Naive B cell (primary cell): ENCODE measurements at regions not wholly inside any gene's neighbourhood (a gene's known extent, or its start where the extent isn't known, plus 50 kb on each side); places are given as distances from the start of the nearest gene placed in this dataset.

Source experiments
- ATAC-seq, 2 donors: fragments of 150-1000 bp; cut with Tn5 transposase; 2 replicates each; pipeline ENCODE4 v1.10.0; 2021; ENCODE audit warnings: low read depth in 2 of 2, mild to moderate bottlenecking in 2 of 2, moderate library complexity in 2 of 2
- DNase-seq: peaks from one replicate; pipeline ENCODE4 v3.0.0; 2022
- H3K27ac Mint-ChIP-seq, 6 donors: one replicate each; pipeline ENCODE4 v1.8.0; 2020 to 2022; ENCODE audit warnings: mild to moderate bottlenecking in 6 of 6, mixed read lengths in 6 of 6, moderate library complexity in 5 of 6, inconsistent platforms in 2 of 6
- H3K27me3 Mint-ChIP-seq, 3 donors: one replicate each; pipeline ENCODE4 v1.8.0; 2021 to 2022; ENCODE audit warnings: mixed read lengths in 3 of 3, mild to moderate bottlenecking in 1 of 3
- H3K36me3 Mint-ChIP-seq, 2 donors: one replicate each; pipeline ENCODE4 v1.8.0; 2020 to 2022; ENCODE audit warnings: mixed read lengths in 2 of 2, inconsistent platforms in 1 of 2, mild to moderate bottlenecking in 1 of 2
- H3K4me1 Mint-ChIP-seq, 3 donors: one replicate each; pipeline ENCODE4 v1.8.0; 2020 to 2022; ENCODE audit warnings: mixed read lengths in 3 of 3, inconsistent platforms in 1 of 3, mild to moderate bottlenecking in 1 of 3, moderate library complexity in 1 of 3
- H3K4me3 Mint-ChIP-seq, 8 donors: one replicate each; pipeline ENCODE4 v1.8.0; 2020 to 2022; ENCODE audit warnings: mild to moderate bottlenecking in 8 of 8, mixed read lengths in 8 of 8, moderate library complexity in 8 of 8, inconsistent platforms in 2 of 8
- H3K9me3 Mint-ChIP-seq, 7 donors: one replicate each; pipeline ENCODE4 v1.8.0; 2020 to 2022; ENCODE audit warnings: mixed read lengths in 7 of 7, mild to moderate bottlenecking in 5 of 7, inconsistent platforms in 2 of 7, moderate library complexity in 1 of 7

DNA sequence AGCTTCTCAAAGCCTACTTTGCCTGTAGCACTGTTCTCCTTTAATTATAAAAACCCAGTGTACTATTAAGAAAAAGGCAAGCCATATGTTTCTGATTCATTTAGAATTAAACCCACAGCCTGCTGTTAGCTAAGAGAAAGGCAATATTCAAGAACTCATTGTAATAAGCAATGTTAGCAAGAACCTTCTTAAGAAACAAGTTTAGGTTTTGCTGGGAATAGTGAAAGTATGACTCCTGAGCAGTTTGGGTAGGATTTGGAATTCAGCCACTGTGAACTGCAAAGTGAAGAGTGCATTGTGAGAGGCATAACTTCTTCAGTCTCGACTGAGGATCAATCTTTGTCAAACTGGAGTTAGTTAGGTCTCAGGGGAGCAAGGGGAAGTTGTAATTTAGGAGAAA, 206.5 kb upstream of the NT5C1B start:
- Mint-ChIP-seq H3K27ac (no peak overlapping the region), H3K36me3 (peaks cover 0 to 3% of the 10 kb centered on the region in 2 donors), H3K4me3 (no peak overlapping the region), H3K4me1 (no peaks in the 10 kb centered on the region), H3K27me3 (no peaks in the 10 kb centered on the region), H3K9me3 (no peaks in the 10 kb centered on the region)
- no peak for ATAC-seq
- no peak for DNase-seq

DNA sequence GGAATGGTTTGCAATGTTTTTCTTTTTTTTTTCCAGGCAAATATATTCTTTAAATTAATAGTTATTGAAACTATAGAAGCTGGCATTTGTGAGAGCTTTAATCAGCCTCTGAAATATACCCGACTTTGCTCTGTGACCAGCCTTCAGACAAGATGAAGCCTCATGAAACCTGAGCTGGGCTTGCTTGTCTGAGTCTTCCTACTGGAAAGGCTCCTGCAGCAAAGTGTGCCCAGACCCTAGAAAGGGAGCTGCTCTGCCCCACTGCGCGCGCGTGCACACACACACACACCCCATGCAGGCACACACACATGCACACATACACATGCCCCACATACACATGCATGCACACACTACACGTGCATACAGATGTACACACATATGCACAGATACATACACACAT, 203.3 kb upstream of the NT5C1B start:
- DNase-seq (no peak), ATAC-seq (no peak)
- no peaks in the 10 kb centered on the region for H3K27me3 Mint-ChIP-seq
- no peaks in the 10 kb centered on the region for H3K9me3 Mint-ChIP-seq
- H3K36me3 Mint-ChIP-seq = peaks cover 0 to 3% of the 10 kb centered on the region in 2 donors
- H3K27ac Mint-ChIP-seq = no peak overlapping the region
- H3K4me1 Mint-ChIP-seq = no peaks in the 10 kb centered on the region
- H3K4me3 Mint-ChIP-seq = no peak overlapping the region

DNA sequence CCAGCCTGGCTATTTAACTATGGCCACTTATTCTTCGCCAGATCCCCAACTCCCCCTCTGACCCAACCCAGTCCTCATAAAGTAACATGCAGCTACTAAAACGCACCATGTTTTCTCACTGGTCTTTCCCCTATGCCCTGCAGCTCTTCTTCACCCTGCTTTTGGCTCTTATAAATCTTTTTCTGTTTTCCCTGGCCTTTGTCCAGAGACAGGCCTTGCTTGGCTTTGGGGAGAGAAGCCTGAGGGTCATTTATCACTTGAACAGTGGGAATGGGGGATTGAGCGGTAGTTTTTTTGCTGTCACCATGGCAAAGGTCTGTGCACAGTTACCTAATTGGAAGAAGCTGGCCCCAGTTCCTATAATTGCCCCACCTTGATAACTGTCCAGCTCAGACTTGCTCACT, 202.9 kb upstream of the NT5C1B start:
- no peaks in the 10 kb centered on the region for H3K9me3 Mint-ChIP-seq
- no peak for DNase-seq
- H3K27me3 Mint-ChIP-seq = no peaks in the 10 kb centered on the region
- no peak overlapping the region for H3K27ac Mint-ChIP-seq
- H3K4me1 Mint-ChIP-seq = no peaks in the 10 kb centered on the region
- H3K4me3 Mint-ChIP-seq = no peak overlapping the region
- no peak for ATAC-seq
- H3K36me3 Mint-ChIP-seq = peaks cover 0 to 3% of the 10 kb centered on the region in 2 donors

DNA sequence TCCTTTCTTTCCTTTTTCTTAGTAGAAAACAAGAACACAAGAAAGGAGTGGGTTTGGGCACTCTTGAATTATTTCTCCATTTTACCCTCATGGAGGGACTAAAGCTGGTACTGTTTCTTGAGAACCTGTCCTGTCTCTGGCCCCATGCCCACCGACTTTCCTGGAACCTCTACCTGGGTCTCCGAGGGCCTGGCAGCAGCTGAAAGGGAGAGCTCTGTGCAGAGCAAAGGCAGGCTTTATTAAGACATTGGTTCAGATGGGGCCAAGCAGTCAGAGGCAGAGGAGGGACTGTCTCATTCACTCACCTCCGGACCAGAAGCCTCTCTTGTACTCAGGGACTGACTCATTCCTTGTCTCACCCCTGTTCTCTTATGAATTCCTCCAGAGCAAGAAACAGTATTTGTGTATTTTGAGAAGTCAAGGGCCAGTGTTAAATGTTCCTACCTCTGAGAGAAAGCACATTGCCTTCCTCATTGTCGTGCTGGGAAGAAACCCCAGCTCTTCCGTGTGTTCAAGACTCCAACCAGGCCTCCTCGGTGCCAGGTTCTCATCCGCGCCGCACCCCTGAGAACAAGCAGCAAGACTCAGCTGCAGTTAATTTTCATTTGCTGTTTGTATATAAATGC, 201.9 kb upstream of the NT5C1B start:
- no peaks in the 10 kb centered on the region for H3K4me1 Mint-ChIP-seq
- no peak for ATAC-seq
- no peak overlapping the region for H3K27ac Mint-ChIP-seq
- peak overlapping the region in 1 of 8 donors; percentile 53 for H3K4me3 Mint-ChIP-seq
- H3K36me3 Mint-ChIP-seq = peaks cover 0 to 6% of the 10 kb centered on the region in 2 donors
- H3K27me3 Mint-ChIP-seq = no peaks in the 10 kb centered on the region
- no peak for DNase-seq
- no peaks in the 10 kb centered on the region for H3K9me3 Mint-ChIP-seq

DNA sequence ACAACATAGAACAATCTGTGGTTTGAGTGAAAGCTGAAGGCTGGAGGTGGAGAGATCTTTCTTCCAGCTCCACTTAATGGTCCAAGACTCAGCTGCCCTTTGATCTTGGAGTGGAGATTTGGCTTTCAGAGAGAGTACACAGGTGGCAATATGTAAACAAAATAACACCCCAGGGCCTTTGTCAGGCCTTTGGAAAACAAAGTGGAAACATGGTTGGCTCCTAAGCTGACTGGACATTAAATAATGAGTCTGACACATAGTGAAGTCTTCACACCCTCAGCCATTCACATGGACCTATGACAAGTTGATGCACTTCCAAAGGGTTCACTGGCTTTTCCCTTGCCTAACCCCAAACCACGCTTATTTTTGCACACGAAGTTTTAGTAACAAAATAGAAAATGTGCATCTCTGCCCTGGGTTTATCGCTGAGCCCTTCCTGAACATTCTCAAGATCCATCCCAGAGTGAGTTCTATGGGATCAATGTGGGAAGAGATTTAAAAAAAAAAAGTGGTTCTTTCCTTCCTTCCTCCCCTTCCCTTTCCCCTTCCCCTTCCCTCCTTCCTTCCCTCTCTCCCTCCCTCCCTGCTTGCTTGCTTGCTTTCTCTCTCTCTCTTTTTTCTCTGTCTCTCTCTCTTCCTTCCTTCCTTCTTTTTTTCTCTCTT, 201.3 kb upstream of the NT5C1B start:
- Mint-ChIP-seq H3K9me3 (no peaks in the 10 kb centered on the region), H3K4me3 (peak overlapping the region in 1 of 8 donors; percentile 53), H3K27me3 (no peaks in the 10 kb centered on the region), H3K27ac (no peak overlapping the region), H3K36me3 (peaks cover 0 to 7% of the 10 kb centered on the region in 2 donors), H3K4me1 (no peaks in the 10 kb centered on the region)
- no peak for DNase-seq
- no peak for ATAC-seq

DNA sequence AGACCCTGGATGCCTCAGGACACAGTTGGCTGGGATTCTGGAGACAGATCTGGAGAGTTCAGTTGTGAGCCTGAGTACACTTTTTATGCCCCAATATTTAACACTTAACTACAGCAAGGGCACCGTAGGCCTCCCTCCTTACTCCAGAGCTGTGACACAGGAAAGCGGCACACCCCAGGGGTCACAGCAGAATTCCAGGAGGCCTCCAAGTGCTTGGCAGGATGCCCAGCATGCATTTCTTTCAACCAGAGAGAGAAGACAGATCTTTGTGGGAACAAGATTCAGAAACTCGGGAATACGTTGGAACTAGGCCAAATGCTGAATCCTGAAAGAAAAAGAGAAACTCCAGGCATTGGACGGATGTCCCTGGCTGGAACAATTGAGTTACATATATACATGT, 199.2 kb upstream of the NT5C1B start:
- no peak for ATAC-seq
- Mint-ChIP-seq H3K4me1 (no peaks in the 10 kb centered on the region), H3K27me3 (no peaks in the 10 kb centered on the region), H3K36me3 (peaks cover 0 to 14% of the 10 kb centered on the region in 2 donors), H3K9me3 (peaks cover 0 to 7% (median 0%) of the 10 kb centered on the region in 7 donors), H3K4me3 (no peak overlapping the region), H3K27ac (no peak overlapping the region)
- DNase-seq = no peak

DNA sequence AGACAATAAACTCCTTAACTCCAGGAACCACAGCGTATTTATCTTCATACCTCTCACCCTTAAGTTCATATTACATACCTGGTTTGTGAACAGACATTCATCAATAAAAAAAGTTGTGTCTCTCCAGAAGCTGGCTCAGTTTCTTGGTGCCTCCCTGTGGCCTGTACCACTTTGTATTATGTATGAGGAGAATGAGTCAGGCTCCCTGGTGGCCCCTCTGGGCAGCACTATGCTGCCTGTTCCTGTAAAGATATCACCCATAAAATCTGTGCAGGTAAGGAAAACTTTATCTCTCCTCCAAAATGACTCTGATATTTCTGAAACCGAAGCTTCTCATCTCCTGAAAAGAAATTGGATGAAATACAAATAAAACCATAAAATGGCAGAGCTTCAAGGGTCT, 198.4 kb upstream of the NT5C1B start:
- H3K4me3 Mint-ChIP-seq = no peak overlapping the region
- H3K36me3 Mint-ChIP-seq = peaks cover 0 to 11% of the 10 kb centered on the region in 2 donors
- H3K9me3 Mint-ChIP-seq = peaks cover 0 to 7% (median 0%) of the 10 kb centered on the region in 7 donors
- DNase-seq (no peak), ATAC-seq (no peak)
- no peak overlapping the region for H3K27ac Mint-ChIP-seq
- no peaks in the 10 kb centered on the region for H3K4me1 Mint-ChIP-seq
- H3K27me3 Mint-ChIP-seq = peaks cover 0 to 5% (median 0%) of the 10 kb centered on the region in 3 donors

DNA sequence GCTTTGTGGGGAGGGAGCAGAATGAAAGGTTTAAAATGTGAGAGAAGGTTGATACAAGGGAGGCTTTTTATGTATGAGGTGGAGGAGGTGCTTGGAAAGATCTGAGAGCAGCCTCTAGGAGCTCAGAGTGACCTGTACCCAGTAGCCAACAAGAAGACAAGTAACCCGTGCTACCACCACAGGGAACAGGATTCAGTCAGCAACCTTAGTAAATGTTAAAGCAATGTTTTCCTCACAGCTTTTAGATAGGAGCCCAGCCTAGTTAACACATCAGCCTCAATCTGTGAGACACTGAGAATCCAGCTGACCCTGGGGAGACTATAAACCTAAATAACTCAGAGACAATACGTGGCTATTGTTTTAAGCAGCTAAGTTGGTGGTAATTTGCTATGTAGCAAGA, 194.9 kb upstream of the NT5C1B start:
- H3K27me3 Mint-ChIP-seq = peaks cover 0 to 5% (median 5%) of the 10 kb centered on the region in 3 donors
- no peaks in the 10 kb centered on the region for H3K4me1 Mint-ChIP-seq
- peaks cover 0 to 11% of the 10 kb centered on the region in 2 donors for H3K36me3 Mint-ChIP-seq
- H3K27ac Mint-ChIP-seq = no peak overlapping the region
- DNase-seq (no peak), ATAC-seq (no peak)
- peaks cover 0 to 7% (median 0%) of the 10 kb centered on the region in 7 donors for H3K9me3 Mint-ChIP-seq
- no peak overlapping the region for H3K4me3 Mint-ChIP-seq

DNA sequence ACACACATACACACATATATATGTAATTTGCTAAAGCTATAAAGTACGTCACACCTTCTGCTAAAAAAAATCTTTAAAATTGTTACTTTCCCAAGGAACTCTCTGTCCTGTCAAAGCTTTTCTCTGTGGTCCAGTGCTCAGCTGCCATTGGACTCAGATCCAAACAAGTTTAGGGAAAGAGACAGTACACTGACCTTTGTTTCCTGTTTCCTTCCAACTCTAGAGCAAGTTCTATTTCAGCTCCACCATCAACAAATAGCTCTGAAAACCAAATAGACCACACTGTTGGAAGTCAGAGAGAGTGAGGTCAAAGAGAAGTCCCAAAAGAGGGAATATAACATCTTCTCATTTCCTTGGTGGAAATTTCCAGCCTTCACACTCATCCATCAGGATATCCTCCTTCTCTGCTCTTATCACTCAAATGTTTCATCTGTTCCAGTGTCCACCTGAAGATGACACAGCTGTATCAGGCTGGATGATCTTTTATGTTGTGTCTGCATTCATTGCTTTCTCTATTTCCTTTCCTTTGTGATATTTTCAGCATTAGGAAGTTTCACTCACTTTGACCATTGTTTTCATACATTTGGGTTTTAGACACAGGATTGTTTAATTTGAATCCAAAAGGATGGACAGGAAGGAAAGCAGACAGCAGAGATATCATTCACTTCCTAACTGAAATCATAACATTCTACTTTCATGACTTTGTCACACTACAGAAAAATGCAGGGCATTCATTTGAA, 192.3 kb upstream of the NT5C1B start:
- Mint-ChIP-seq H3K4me1 (no peaks in the 10 kb centered on the region), H3K36me3 (peaks cover 0 to 11% of the 10 kb centered on the region in 2 donors), H3K4me3 (no peak overlapping the region), H3K9me3 (peaks cover 0 to 7% (median 0%) of the 10 kb centered on the region in 7 donors), H3K27ac (no peak overlapping the region), H3K27me3 (peaks cover 0 to 5% (median 5%) of the 10 kb centered on the region in 3 donors)
- no peak for DNase-seq
- no peak for ATAC-seq

DNA sequence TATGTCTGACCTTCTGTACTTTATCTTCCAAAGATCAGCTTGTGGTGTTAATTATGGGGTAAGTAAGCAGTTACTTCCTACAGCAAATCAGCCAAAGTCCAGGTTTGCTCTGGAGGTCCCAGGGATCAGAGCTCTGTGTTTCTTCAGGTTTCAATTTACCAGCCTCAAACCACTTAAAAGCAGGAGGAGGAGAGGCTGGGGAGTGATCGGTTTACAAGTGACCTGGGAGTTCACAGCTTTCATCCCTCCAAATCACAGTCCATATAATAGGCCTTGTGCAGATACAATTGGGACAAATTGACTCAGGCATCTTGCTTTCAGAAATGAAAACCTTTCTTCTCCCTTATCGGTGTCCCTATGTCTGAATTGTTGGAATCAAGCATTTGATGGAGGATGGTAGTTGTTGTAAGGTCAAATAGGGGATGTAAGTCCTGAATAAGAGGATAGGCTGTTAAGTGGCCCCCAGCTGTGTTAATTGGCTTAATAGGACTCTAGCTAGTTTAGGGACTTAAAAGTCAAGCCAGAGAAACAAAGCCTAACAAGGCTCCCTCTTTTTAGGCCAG, 188.0 kb upstream of the NT5C1B start:
- no peaks in the 10 kb centered on the region for H3K4me1 Mint-ChIP-seq
- H3K9me3 Mint-ChIP-seq = peaks cover 0 to 2% (median 0%) of the 10 kb centered on the region in 7 donors
- ATAC-seq = no peak
- no peaks in the 10 kb centered on the region for H3K36me3 Mint-ChIP-seq
- no peak overlapping the region for H3K27ac Mint-ChIP-seq
- no peak for DNase-seq
- peaks cover 0 to 5% (median 0%) of the 10 kb centered on the region in 3 donors for H3K27me3 Mint-ChIP-seq
- H3K4me3 Mint-ChIP-seq = no peak overlapping the region

DNA sequence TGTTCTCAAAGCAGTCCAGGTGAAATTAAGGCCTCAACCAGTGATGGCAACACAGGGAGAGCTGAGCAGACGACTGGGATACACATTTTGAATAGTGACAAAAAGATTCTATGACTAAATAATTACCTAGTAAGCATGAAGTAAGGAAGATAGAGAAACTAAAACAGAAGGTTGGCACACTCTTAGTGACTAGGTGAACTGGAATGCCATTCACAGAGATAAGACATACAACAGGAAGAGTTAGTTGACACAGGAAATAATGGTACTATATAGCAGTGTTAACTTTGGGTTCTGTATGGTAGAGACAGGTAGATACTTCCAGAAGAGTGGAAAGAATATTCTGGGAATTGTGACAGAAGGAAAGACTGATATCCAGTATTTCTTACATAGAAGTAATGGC, 181.8 kb upstream of the NT5C1B start:
- no peak for DNase-seq
- no peak overlapping the region for H3K27ac Mint-ChIP-seq
- H3K9me3 Mint-ChIP-seq = peaks cover 4 to 26% (median 9%) of the 10 kb centered on the region in 7 donors
- ATAC-seq = no peak
- no peaks in the 10 kb centered on the region for H3K4me1 Mint-ChIP-seq
- peaks cover 0 to 3% (median 0%) of the 10 kb centered on the region in 3 donors for H3K27me3 Mint-ChIP-seq
- H3K4me3 Mint-ChIP-seq = no peak overlapping the region
- peaks cover 7 to 8% of the 10 kb centered on the region in 2 donors for H3K36me3 Mint-ChIP-seq

DNA sequence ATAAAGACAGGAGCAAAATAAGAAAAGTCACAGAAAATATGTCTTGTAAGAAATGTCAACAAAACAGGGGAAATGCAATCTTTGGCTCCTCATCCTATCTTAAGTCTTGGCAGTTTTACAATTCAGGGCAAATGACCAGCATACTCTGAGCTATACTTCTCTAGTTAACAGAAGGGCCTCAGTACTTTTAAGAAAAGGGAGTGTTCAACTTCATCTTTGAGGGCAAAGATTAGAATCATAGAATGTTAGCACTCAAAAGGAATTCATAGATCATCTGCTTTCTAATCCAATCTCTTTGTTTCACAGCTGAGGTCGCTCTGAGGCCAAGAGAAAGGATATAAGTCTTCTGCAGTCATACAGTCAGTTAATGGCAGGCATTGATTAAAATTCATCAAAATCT, 174.0 kb upstream of the NT5C1B start:
- Mint-ChIP-seq H3K4me1 (no peaks in the 10 kb centered on the region), H3K4me3 (no peak overlapping the region), H3K27me3 (peaks cover 0 to 9% (median 0%) of the 10 kb centered on the region in 3 donors), H3K27ac (no peak overlapping the region), H3K9me3 (peaks cover 2 to 34% (median 12%) of the 10 kb centered on the region in 7 donors), H3K36me3 (peaks cover 0 to 29% of the 10 kb centered on the region in 2 donors)
- ATAC-seq = no peak
- no peak for DNase-seq

DNA sequence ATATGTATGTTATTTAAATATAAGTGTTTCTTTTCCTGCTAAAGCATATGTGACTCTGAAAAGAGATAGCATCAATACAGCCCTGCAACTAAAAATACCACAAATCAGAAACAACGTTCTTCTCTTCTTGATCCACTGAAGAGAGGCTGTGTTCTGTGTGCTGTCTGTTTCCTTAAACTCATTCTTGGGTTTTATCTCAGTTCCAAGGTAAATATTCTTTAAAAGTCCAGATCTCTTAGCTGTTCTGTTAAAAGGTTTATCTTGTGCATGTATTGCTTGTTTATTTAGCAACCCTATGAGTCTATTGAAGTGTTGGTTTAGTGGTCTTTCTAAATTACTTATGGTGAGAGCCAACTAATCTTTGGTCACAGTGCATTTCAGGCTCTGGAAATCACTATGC, 173.3 kb upstream of the NT5C1B start:
- Mint-ChIP-seq H3K27me3 (peaks cover 0 to 9% (median 0%) of the 10 kb centered on the region in 3 donors), H3K36me3 (peaks cover 0 to 24% of the 10 kb centered on the region in 2 donors), H3K27ac (no peak overlapping the region), H3K9me3 (peaks cover 0 to 27% (median 9%) of the 10 kb centered on the region in 7 donors), H3K4me3 (no peak overlapping the region), H3K4me1 (no peaks in the 10 kb centered on the region)
- ATAC-seq (no peak), DNase-seq (no peak)
